GM12892 (cell line): ENCODE measurements at regions not wholly inside any gene's neighbourhood (a gene's known extent, or its start where the extent isn't known, plus 50 kb on each side); places are given as distances from the start of the nearest gene placed in this dataset.

Experiments
- POLR2A ChIP-seq: IDR thresholded peaks from 2 replicates; pipeline ENCODE4 v1.6.1; 2011; ENCODE audit warnings: low read depth, low read length, control low read depth
- POLR2AphosphoS5 ChIP-seq: IDR thresholded peaks from 2 replicates; pipeline ENCODE4 v1.6.1; 2011; ENCODE audit warnings: low read depth, low read length, control low read depth
- TAF1 ChIP-seq: IDR thresholded peaks from 2 replicates; pipeline ENCODE4 v1.6.1; 2011; ENCODE audit warnings: low read depth, mild to moderate bottlenecking, control low read depth, low read length, borderline replicate concordance

DNA sequence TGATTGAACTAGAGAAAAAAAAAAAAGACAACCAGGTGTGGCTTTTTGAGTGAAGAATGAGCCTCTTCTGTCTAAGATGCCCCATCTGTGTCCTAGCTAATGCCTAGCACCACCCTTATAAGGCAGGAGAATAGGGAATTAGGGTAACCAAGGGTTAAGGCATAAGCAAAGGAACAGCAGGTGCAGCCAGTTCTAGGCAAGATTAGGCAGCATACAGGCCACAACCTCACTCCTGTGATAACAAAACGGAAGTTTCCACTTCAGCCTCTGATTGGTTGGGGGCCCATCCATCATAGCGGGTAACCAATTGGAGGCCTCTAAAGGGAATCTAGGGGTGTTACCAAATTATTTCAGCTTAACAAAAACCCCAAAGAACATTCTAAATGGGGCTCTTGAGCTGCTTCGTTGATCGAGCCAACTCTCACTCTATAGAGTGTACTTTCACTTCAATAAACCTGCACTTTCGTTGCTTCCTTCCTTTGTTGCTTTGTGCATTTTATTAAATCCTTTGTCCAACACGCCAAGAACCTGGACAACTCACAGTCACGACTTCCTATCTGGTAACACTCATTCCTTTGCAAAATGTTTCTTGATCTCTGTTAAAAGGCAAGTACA lies 61.9 kb upstream of the TAGAP start:
- TF ChIP-seq POLR2A (peak; percentile 36; the same call in 1 of the 2 replicates), POLR2AphosphoS5 (peak; percentile 46; the same call in 1 of the 2 replicates), TAF1 (no peak)
